Effector CD8-positive, alpha-beta T cell (primary cell): ENCODE measurements at regions not wholly inside any gene's neighbourhood (a gene's known extent, or its start where the extent isn't known, plus 50 kb on each side); places are given as distances from the start of the nearest gene placed in this dataset.
A peak's percentile ranks its signal among the peaks of the same experiment; 100 is the strongest.

Source experiments
- DNase-seq: peaks from one replicate; lab custom pipeline; 2025; lab: John Stamatoyannopoulos, UW

DNA sequence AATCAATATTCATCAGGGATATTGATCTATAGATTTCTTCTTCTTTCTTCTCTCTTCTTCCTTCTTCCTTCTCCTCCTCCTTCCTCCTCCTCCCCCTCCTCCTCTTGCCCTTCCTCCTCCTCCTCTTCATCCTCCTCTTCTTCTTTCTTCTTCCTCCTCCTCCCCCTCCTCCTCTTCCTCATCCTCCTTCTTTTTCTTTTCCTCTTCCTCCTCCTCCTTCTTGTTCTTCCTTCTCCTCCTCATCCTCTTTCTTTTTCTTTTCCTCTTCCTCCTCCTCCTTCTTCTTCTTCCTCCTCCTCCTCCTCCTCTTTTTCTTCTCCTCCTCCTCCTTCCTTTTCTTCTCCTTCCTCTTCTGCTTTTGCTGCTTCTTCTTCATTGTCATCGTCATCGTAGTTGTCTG, 52.4 kb upstream of the SERINC1 start:
- no peak for DNase-seq

DNA sequence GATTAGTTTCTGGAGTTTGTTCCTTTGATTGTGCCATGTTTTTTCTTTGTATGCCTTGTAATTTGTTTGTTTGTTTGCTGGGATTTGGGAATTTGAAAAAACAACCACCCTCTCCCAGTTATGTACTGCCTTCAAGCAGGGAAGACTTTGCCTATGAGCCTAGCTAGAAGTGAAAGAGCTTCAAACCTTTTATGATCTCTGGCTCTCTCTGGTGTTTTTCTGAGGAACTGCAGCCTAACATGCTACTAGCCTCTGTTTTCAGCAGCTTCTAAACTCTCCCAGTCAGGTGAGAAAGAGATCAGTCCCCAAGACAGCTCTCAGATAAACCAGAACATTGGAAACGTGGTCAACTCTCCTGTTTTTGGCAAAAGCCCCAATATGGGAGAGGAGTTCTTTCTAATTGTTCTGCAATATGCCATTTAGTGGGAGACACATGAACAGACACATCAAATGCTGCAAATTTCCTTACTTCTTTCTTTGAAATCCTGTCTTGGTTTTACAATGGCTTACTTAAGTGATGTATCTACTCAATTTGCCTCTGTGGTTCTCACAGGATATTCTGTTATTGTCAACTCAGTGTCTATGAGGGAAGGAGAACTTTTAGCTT, 58.9 kb upstream of the SERINC1 start:
- DNase-seq = peak; percentile 20

DNA sequence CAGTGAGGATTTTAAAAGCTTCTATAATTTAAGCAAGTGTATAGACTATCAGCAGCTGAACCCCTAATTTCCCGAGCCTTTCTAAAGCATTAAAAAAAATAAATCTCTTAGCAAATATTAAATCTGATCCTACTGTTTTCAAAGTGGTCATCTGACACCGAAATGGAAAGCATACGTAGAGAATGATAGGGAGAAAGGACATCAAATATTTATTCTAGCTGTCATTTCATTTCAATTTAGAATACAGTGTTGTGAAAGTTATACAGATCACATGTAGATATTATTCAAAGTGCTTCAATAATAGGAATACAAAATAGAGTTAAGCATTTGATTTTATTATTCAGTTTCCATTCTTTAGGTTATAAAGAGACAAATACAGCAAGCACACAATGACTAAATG, 61.9 kb upstream of the PKIB start:
- DNase-seq = no peak

DNA sequence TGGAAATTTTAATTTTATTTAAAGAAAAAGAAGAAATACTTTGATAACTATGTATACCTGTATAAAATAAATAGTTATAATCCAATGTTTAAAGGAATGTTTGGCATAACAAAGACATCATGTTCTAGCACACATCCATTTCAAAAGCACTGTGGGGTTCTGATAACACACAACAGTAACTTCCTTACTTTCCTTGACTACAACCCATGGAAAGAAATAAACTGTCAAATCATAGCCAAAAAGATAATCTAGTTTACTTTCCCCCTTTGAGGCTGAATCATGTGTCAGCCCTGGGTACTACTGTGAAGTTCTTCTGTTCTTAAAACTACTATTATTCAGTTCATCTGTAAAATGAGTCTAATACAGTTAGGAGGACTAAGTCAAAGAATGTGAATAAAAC, 61.4 kb upstream of the PKIB start:
- DNase-seq = no peak

DNA sequence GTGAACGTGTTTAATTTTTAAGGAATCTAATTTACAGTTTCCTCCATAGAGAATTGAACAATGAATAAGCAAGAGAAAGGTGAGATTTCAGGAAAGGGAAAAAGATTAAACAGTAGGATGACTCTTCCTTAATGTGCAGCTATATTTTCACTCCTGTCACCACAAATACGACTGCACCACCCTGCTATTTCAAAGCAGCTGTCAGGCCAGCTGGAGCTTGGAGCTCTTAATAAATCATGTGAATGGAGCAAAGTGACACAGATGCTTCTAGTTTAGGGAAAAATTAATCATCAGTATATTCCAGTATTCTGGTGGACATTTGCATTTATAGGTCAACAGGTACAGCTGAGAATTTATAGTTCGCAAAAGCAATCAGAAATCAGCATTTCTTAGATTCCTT, 56.5 kb upstream of the PKIB start:
- DNase-seq = no peak

DNA sequence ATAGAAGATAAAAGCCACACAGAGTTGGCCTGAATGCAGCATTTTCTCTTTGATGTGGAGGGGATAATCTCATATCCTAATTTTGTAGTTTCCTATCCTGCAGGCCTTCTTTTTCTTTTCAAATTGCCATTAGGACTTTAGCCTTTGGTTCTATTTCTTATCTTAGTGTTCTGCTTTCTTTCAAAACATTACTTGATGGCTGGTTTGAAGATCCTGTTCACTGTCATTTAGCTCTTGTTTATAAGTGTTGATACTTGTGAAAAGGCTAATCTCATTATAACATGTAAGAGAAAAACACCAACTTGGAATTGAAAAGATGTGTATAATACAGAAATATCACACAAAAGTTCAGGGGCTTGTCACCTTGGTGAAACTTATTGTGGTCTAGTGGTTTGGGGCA, 54.6 kb upstream of the PKIB start:
- no peak for DNase-seq

DNA sequence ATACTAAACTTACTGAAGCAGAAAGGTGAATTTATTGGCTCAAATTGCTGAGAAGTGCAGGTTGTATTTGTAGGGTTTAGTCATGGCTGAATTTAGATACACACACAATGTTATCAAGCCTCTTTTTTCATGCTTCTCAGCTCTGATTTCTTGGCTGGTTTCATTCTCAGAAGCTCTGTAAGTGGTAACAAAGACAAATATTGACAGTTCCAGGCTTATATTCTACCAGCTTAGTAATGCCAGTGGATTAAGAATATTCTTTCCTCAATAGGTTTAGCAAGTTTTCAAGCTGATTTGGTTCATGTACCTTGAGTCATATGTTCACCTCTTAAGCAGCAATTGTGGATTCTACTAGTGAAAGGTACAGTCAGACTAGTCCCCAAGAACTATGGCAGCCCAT, 52.1 kb upstream of the PKIB start:
- DNase-seq = no peak
